ENCODE measurements at regions not wholly inside any gene's neighbourhood (a gene's known extent, or its start where the extent isn't known, plus 50 kb on each side); places are given as distances from the start of the nearest gene placed in this dataset.

- H3K4me1 Mint-ChIP-seq (ENCODE audit: low read depth), result no peaks in the 10 kb centered on the region
- no peaks in the 10 kb centered on the region for H3K27me3 Mint-ChIP-seq
- no peak for TF ChIP-seq CTCF (IDR thresholded peaks at IDR 0.05)
- Histone ChIP-seq H3K4me1 (ENCODE audit: insufficient read depth, low read length) (no peaks in the 10 kb centered on the region), H3K27me3 (ENCODE audit: control insufficient read depth in 1 of 2, insufficient read depth in 2 of 2, low read length in 2 of 2) (no peaks in the 10 kb centered on the region), H3K4me3 (ENCODE audit: low read length) (no peak overlapping the region), H3K27ac (ENCODE audit: low read depth in 1 of 2, low read length in 2 of 2) (no peak overlapping the region), H3K9me3 (ENCODE audit: control insufficient read depth in 1 of 2, insufficient read depth in 1 of 2, low read length in 2 of 2) (no peaks in the 10 kb centered on the region), H3K36me3 (ENCODE audit: insufficient read depth, low read length) (no peaks in the 10 kb centered on the region)
- peaks cover 2% of the 10 kb centered on the region for H3K9me3 Mint-ChIP-seq
- H3K4me3 Mint-ChIP-seq, result no peak overlapping the region
- intact Hi-C loops (cut with DNase I, micrococcal nuclease), result no loop called here
- no peak for ATAC-seq (ENCODE audit: poor library complexity)
- ChIA-PET CTCF (no interaction called here), POLR2A (no interaction called here)
- H3K27ac Mint-ChIP-seq, result no peak overlapping the region
- no peak for DNase-seq
- no peaks in the 10 kb centered on the region for H3K36me3 Mint-ChIP-seq (ENCODE audit: low read depth)
Measured at GRCh38 chr13:63088226-63088625, 1672.6 kb upstream of the PCDH20 start.

- TF ChIP-seq CTCF (IDR thresholded peaks at IDR 0.05), result no peak
- DNase-seq (no peak), ATAC-seq (ENCODE audit: poor library complexity) (no peak)
- CTCF ChIA-PET, result no interaction called here
- Histone ChIP-seq H3K36me3 (ENCODE audit: insufficient read depth, low read length) (no peaks in the 10 kb centered on the region), H3K27ac (ENCODE audit: low read depth in 1 of 2, low read length in 2 of 2) (no peak overlapping the region), H3K4me1 (ENCODE audit: insufficient read depth, low read length) (no peaks in the 10 kb centered on the region), H3K9me3 (ENCODE audit: control insufficient read depth in 1 of 2, insufficient read depth in 1 of 2, low read length in 2 of 2) (no peaks in the 10 kb centered on the region), H3K27me3 (ENCODE audit: control insufficient read depth in 1 of 2, insufficient read depth in 2 of 2, low read length in 2 of 2) (no peaks in the 10 kb centered on the region), H3K4me3 (ENCODE audit: low read length) (no peak overlapping the region)
- H3K36me3 Mint-ChIP-seq (ENCODE audit: low read depth), result no peaks in the 10 kb centered on the region
- POLR2A ChIA-PET, result no interaction called here
- H3K4me3 Mint-ChIP-seq, result no peak overlapping the region
- H3K27me3 Mint-ChIP-seq, result no peaks in the 10 kb centered on the region
- H3K27ac Mint-ChIP-seq, result no peak overlapping the region
- intact Hi-C loops (cut with DNase I, micrococcal nuclease), result no loop called here
- peaks cover 8% of the 10 kb centered on the region for H3K9me3 Mint-ChIP-seq
- H3K4me1 Mint-ChIP-seq (ENCODE audit: low read depth), result no peaks in the 10 kb centered on the region
Measured at GRCh38 chr13:63086286-63086685, 1670.6 kb upstream of the PCDH20 start.

GRCh38 chr13:63085851-63086250, 1670.2 kb upstream of the PCDH20 start:
- TF ChIP-seq CTCF (IDR thresholded peaks at IDR 0.05), result no peak
- Histone ChIP-seq H3K36me3 (ENCODE audit: insufficient read depth, low read length) (no peaks in the 10 kb centered on the region), H3K27ac (ENCODE audit: low read depth in 1 of 2, low read length in 2 of 2) (no peak overlapping the region), H3K27me3 (ENCODE audit: control insufficient read depth in 1 of 2, insufficient read depth in 2 of 2, low read length in 2 of 2) (no peaks in the 10 kb centered on the region), H3K9me3 (ENCODE audit: control insufficient read depth in 1 of 2, insufficient read depth in 1 of 2, low read length in 2 of 2) (no peaks in the 10 kb centered on the region), H3K4me1 (ENCODE audit: insufficient read depth, low read length) (no peaks in the 10 kb centered on the region), H3K4me3 (ENCODE audit: low read length) (no peak overlapping the region)
- intact Hi-C loops (cut with DNase I, micrococcal nuclease), result no loop called here
- no peak overlapping the region for H3K27ac Mint-ChIP-seq
- ChIA-PET CTCF (no interaction called here), POLR2A (no interaction called here)
- H3K4me1 Mint-ChIP-seq (ENCODE audit: low read depth), result no peaks in the 10 kb centered on the region
- no peak overlapping the region for H3K4me3 Mint-ChIP-seq
- ATAC-seq (ENCODE audit: poor library complexity) (no peak), DNase-seq (no peak)
- peaks cover 10% of the 10 kb centered on the region for H3K9me3 Mint-ChIP-seq
- no peaks in the 10 kb centered on the region for H3K27me3 Mint-ChIP-seq
- H3K36me3 Mint-ChIP-seq (ENCODE audit: low read depth), result no peaks in the 10 kb centered on the region
